H1 (cell line): ENCODE measurements at regions not wholly inside any gene's neighbourhood (a gene's known extent, or its start where the extent isn't known, plus 50 kb on each side); places are given as distances from the start of the nearest gene placed in this dataset.

Experiments
- CREB1 ChIP-seq: IDR thresholded peaks from 2 replicates; pipeline ENCODE4 v1.6.1; 2012; ENCODE audit warnings: inconsistent platforms
- FOSL1 ChIP-seq: IDR thresholded peaks from 2 replicates; pipeline ENCODE4 v1.6.1; 2011; ENCODE audit warnings: mild to moderate bottlenecking, low read depth, low read length, moderate library complexity; ENCODE audit not compliant: insufficient read depth
- GTF2F1 ChIP-seq: IDR thresholded peaks from 2 replicates; pipeline ENCODE4 v1.6.1; 2012; ENCODE audit warnings: low read depth, low read length, improper control_type of control experiment, borderline replicate concordance
- KDM1A ChIP-seq: fragments of 200-600, 300-600 bp; sonication (generic); IDR thresholded peaks from 2 replicates; pipeline ENCODE4 v1.7.1; 2016; ENCODE audit warnings: mild to moderate bottlenecking, low read length, borderline replicate concordance
- POLR2AphosphoS5 ChIP-seq: IDR thresholded peaks from 2 replicates; pipeline ENCODE4 v1.6.1; 2011; ENCODE audit warnings: low read depth, low read length
- TF ChIP-seq, protein P1 (sequence below): IDR thresholded peaks from 2 replicates; pipeline ENCODE4 v1.6.1; 2012; ENCODE audit warnings: low read length, inconsistent platforms

DNA sequence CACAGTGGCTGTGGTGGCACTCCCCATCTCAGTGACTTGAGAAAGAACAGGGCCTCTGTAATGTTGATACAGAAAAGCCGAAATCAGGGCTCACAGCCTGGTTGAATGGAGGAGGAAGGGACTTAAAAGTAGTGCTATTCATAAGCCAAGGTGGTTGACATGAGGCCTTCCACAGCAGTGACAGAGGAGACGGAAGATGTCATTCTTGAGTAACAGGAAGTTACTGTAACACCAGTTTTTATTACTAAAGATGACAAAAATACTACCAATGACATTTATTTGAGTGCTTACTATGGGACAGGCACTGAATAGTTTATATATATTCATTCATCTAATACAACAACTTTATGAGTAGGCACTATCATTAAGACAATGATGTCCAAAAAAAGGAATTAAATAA lies 52.8 kb upstream of the GNG12 start (continued):
- no peak for TF ChIP-seq FOSL1
- no peak for TF ChIP-seq POLR2AphosphoS5
- TF ChIP-seq GTF2F1 = no peak
- no peak for TF ChIP-seq CREB1
- TF ChIP-seq, protein P1, sequence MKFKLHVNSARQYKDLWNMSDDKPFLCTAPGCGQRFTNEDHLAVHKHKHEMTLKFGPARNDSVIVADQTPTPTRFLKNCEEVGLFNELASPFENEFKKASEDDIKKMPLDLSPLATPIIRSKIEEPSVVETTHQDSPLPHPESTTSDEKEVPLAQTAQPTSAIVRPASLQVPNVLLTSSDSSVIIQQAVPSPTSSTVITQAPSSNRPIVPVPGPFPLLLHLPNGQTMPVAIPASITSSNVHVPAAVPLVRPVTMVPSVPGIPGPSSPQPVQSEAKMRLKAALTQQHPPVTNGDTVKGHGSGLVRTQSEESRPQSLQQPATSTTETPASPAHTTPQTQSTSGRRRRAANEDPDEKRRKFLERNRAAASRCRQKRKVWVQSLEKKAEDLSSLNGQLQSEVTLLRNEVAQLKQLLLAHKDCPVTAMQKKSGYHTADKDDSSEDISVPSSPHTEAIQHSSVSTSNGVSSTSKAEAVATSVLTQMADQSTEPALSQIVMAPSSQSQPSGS = no peak
- TF ChIP-seq KDM1A = no peak
